Progenitor cell of endocrine pancreas (in vitro differentiated cells): ENCODE measurements at regions not wholly inside any gene's neighbourhood (a gene's known extent, or its start where the extent isn't known, plus 50 kb on each side); places are given as distances from the start of the nearest gene placed in this dataset.

Experiments used
- DNase-seq: peaks from one replicate; pipeline ENCODE4 v3.0.0; 2021; ENCODE audit warnings: low spot score; ENCODE audit not compliant: unreplicated experiment
- H3K27ac Mint-ChIP-seq: 2 replicates; pipeline ENCODE4 v1.8.0; 2021; ENCODE audit warnings: mild to moderate bottlenecking, moderate library complexity, mixed read lengths
- H3K27me3 Mint-ChIP-seq: 2 replicates; pipeline ENCODE4 v1.8.0; 2021; ENCODE audit warnings: mixed read lengths
- H3K36me3 Mint-ChIP-seq: 2 replicates; pipeline ENCODE4 v1.8.0; 2022; ENCODE audit warnings: mixed read lengths; ENCODE audit not compliant: insufficient read depth
- H3K4me1 Mint-ChIP-seq: 2 replicates; pipeline ENCODE4 v1.8.0; 2021; ENCODE audit warnings: low read depth, mixed read lengths
- H3K4me3 Mint-ChIP-seq: 2 replicates; pipeline ENCODE4 v1.8.0; 2021; ENCODE audit warnings: low read depth, mild to moderate bottlenecking, moderate library complexity, mixed read lengths
- H3K9me3 Mint-ChIP-seq: 2 replicates; pipeline ENCODE4 v1.8.0; 2021; ENCODE audit warnings: low read depth, mixed read lengths
- TF ChIP-seq, protein P1 (sequence below): fragments of 200-600 bp; sonication (generic); IDR thresholded peaks from one replicate; pipeline ENCODE4 v1.5.0; 2021; ENCODE audit warnings: antibody characterized with exemption, mild to moderate bottlenecking; ENCODE audit not compliant: unreplicated experiment

DNA sequence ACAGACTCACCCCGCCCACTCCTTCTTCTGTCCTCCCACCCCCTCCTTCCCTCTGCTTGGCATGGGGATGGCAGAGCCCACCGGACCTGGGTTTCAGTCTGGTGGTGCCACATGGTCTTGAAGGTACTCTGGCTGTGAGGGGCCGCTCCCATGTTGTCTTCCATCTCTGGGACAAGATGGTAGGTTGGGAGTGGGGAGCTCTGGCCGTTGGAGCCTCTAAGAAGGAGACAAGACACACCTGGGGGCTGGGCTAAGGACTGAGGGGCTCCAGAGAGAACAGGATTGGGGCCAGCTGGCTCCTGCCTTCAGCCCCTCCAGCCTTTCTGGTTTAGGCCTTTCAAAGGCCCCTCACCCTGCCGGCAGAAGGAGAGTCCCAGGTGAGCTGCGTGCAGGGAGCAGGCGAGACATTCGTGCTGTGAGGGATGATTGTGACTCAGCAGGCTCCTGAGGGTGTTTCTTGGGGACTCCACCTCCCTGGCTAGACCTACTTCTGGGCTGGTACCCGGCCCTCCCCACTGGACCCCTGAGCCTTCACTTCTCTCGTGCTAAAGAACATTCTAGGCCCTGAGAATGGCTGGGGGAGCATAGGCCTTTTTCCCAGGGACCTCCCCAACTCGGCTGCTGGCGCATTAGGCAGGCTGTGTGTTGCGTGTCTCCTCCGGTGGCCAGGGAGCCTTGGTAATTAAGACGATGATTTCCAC lies 128.2 kb upstream of the HAAO start:
- no peak overlapping the region for H3K4me3 Mint-ChIP-seq
- H3K4me1 Mint-ChIP-seq: peaks cover 30% of the 10 kb centered on the region
- no peaks in the 10 kb centered on the region for H3K36me3 Mint-ChIP-seq
- TF ChIP-seq, protein P1, sequence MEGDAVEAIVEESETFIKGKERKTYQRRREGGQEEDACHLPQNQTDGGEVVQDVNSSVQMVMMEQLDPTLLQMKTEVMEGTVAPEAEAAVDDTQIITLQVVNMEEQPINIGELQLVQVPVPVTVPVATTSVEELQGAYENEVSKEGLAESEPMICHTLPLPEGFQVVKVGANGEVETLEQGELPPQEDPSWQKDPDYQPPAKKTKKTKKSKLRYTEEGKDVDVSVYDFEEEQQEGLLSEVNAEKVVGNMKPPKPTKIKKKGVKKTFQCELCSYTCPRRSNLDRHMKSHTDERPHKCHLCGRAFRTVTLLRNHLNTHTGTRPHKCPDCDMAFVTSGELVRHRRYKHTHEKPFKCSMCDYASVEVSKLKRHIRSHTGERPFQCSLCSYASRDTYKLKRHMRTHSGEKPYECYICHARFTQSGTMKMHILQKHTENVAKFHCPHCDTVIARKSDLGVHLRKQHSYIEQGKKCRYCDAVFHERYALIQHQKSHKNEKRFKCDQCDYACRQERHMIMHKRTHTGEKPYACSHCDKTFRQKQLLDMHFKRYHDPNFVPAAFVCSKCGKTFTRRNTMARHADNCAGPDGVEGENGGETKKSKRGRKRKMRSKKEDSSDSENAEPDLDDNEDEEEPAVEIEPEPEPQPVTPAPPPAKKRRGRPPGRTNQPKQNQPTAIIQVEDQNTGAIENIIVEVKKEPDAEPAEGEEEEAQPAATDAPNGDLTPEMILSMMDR: no peak
- peaks cover 2% of the 10 kb centered on the region for H3K27me3 Mint-ChIP-seq
- DNase-seq: no peak
- H3K9me3 Mint-ChIP-seq: peaks cover 1% of the 10 kb centered on the region
- H3K27ac Mint-ChIP-seq: no peak overlapping the region

DNA sequence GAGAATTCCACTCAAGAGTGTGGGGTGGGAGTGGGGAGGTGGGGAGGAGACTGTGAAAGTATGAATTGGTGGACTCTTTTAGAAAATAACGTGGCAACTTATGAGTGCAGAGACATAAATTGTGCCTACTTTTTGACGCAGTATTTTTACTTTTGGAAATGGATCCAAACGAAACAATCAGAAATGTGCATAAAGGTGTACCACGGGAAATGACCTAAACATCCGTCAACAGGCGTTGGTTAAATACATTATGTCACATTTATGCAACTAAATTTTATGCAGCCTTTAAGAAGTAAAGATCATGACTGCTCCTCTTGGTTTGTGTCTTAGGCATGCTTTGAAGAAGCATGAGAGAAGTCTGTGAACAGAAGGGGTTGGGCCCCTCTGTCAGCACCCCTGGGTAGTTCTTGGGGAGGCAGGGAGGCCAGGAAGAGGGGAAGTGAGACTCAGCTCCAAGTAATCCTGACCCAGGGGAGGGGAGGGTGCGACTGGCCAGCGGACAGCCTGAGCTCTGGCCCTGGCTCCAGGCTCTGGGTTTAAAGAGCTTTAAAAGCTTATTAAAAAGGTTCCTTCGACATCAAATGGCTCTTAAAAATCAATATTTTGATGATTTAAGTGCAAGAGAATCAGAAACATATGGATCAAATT lies 126.4 kb upstream of the HAAO start:
- Mint-ChIP-seq H3K36me3 (no peaks in the 10 kb centered on the region), H3K9me3 (peaks cover 4% of the 10 kb centered on the region), H3K27me3 (peaks cover 2% of the 10 kb centered on the region), H3K4me3 (no peak overlapping the region), H3K27ac (no peak overlapping the region), H3K4me1 (peaks cover 19% of the 10 kb centered on the region)
- DNase-seq: no peak
- TF ChIP-seq, protein P1: no peak

DNA sequence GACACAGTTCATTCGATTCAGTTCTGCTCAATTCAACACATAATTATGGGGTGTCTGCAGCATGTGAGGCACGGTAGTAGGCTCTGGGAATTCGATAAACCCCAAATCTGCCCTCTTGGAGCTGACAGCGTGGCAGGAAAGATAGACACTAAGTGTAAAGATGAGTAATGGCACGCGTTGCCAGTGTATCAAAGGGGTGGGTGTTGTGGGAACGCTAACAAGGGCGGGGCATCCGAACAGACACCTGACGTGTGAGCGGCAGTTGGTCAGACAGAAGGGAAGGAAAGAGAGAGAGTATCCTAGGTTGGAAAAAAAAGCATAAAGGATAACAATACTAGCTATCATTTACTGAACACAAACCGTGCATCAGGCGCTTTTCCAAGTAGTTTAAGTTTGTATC lies 125.7 kb upstream of the HAAO start:
- no peak overlapping the region for H3K4me3 Mint-ChIP-seq
- no peak for DNase-seq

DNA sequence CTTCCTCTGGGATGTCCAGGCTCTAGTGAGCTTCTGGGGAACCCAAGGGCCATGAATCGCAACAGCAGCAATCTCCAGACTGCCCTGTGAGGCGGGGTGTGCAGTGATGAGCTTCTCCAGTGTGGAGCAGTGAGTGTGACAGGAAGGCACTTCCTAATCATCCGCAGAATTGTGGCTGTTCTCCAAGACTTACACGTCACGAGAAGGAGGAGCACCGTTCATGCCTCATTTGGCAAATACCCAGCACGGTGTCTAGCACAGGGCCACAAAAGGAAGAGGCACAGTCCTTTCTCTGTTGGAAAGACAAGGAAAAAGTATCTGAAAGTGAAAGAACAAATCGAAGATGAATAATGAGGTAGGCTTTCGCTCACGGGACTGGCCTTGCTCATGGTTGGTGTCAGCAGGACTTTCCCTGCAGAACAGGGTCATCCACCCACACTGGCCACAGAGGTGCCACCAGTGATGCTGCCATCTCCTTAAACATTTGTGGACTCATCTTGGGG lies 125.1 kb upstream of the HAAO start:
- H3K9me3 Mint-ChIP-seq: peaks cover 4% of the 10 kb centered on the region
- peaks cover 2% of the 10 kb centered on the region for H3K27me3 Mint-ChIP-seq
- H3K36me3 Mint-ChIP-seq: no peaks in the 10 kb centered on the region
- DNase-seq: no peak
- TF ChIP-seq, protein P1: no peak
- no peak overlapping the region for H3K4me3 Mint-ChIP-seq
- H3K27ac Mint-ChIP-seq: no peak overlapping the region
- peaks cover 11% of the 10 kb centered on the region for H3K4me1 Mint-ChIP-seq

More for the DNA sequence above, 125.7 kb upstream of the HAAO start:
- no peak overlapping the region for H3K27ac Mint-ChIP-seq
- TF ChIP-seq, protein P1: no peak
- peaks cover 17% of the 10 kb centered on the region for H3K4me1 Mint-ChIP-seq
- peaks cover 2% of the 10 kb centered on the region for H3K27me3 Mint-ChIP-seq
- H3K36me3 Mint-ChIP-seq: no peaks in the 10 kb centered on the region
- peaks cover 4% of the 10 kb centered on the region for H3K9me3 Mint-ChIP-seq

DNA sequence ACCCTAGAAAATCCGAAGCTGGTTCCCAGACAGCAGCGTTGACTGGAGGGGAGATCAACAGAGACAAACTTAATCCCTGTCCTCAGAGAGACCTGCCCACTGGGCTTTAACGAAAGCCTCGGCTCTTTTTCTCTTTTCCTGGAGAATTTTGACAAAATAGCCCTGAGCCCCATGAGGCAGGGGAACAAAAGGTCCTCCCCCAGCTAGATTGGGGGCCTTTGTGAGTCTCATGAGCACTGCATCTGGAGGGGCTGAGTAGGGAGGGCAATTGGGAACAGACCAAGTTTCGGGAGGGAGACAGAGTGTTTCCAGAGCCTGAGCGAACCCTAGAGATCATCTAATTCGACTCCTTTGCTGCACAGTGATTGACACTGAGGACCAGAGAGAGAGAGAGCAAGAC lies 123.9 kb upstream of the HAAO start:
- Mint-ChIP-seq H3K4me1 (peaks cover 12% of the 10 kb centered on the region), H3K9me3 (peaks cover 4% of the 10 kb centered on the region), H3K27ac (no peak overlapping the region), H3K36me3 (no peaks in the 10 kb centered on the region), H3K4me3 (no peak overlapping the region), H3K27me3 (peaks cover 2% of the 10 kb centered on the region)
- DNase-seq: no peak
- TF ChIP-seq, protein P1: no peak
